Skeletal muscle cell (primary cell): ENCODE measurements at regions not wholly inside any gene's neighbourhood (a gene's known extent, or its start where the extent isn't known, plus 50 kb on each side); places are given as distances from the start of the nearest gene placed in this dataset.

Source experiments
- DNase-seq: peaks from one replicate; pipeline ENCODE4 v3.0.0-alpha.2; 2010; ENCODE audit warnings: low read depth
- H3K4me3 ChIP-seq: 2 replicates; pipeline ENCODE4 v1.5.1; 2011; ENCODE audit warnings: low read depth, mild to moderate bottlenecking, control low read depth, low read length, moderate library complexity

- no peak for DNase-seq
- no peak overlapping the region for H3K4me3 ChIP-seq
Measured at GRCh38 chr7:110105840-110106239, 985.1 kb upstream of the LRRN3 start.

DNA sequence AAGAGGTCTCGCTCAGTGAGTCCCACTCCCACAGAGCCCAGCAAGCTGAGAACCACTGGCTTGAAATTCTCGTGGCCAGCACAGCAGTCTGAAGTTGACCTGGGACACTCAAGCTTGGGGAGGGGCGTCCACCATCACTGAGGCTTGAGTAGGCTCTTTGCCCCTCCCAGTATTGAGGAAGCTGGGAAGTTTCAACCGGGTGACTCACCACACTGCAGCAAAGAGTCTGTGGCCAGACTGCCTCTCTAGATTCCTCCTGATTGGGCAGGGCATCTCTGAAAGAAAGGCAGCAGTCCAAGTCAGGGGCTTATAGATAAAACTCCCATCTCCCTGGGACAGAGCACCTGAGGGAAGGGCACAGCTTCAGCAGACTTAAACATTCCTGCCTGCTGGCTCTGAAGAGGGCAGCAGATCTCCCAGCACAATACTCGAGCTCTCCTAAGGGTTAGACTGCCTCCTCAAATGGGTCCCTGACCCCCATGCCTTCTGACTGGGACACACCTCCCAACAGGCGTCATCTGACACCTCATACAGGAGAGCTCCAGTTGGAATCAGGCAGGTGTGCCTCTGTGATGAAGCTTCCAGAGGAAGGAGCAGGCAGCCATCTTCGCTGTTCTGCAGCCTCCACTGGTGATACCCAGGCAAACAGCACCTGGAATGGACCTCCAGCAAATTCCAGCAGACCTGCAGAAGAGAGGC, 970.9 kb upstream of the LRRN3 start:
- no peak for DNase-seq
- no peak overlapping the region for H3K4me3 ChIP-seq

DNA sequence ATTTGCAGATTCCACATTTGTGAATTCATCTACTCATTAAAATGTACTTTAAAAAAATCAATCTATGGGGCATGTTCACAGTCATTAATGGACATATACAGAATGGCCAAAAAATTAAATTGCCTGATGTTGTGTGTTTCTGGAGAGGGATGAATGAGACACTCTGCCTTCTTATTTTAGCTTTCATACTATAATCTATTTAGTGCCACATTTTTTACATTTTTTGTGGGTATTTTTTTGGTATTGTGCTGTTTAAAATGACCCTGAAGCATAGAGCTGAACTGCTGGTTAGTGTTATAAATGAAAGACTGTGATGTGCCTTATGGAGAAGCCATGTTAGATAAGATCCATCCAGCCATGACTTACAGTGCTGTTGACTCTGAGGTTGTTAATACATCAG, 961.8 kb upstream of the LRRN3 start:
- DNase-seq = no peak
- H3K4me3 ChIP-seq = no peak overlapping the region

- no peak for DNase-seq
- H3K4me3 ChIP-seq = no peak overlapping the region
Measured at GRCh38 chr7:110130669-110131068, 960.3 kb upstream of the LRRN3 start.

- DNase-seq = no peak
- H3K4me3 ChIP-seq = no peak overlapping the region
Measured at GRCh38 chr7:110131344-110131743, 959.6 kb upstream of the LRRN3 start.

DNA sequence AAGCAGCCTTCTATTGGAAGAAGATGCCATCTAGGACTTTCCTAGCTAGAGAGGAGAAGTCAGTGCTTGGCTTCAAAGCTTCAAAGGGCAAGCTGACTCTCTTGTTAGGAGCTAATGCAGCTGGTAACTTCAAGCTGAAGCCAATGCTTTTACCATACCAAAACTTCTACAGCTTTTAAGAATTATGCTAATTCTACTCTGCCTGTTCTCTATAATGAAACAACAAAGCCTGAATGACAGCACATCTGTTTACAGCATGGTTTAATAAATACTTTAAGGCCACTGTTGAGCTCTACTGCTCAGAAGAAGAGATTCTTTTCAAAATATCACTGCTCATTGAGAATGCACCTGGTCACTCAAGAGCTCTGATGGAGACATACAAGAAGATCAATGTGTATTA, 951.9 kb upstream of the LRRN3 start:
- no peak overlapping the region for H3K4me3 ChIP-seq
- DNase-seq = no peak

DNA sequence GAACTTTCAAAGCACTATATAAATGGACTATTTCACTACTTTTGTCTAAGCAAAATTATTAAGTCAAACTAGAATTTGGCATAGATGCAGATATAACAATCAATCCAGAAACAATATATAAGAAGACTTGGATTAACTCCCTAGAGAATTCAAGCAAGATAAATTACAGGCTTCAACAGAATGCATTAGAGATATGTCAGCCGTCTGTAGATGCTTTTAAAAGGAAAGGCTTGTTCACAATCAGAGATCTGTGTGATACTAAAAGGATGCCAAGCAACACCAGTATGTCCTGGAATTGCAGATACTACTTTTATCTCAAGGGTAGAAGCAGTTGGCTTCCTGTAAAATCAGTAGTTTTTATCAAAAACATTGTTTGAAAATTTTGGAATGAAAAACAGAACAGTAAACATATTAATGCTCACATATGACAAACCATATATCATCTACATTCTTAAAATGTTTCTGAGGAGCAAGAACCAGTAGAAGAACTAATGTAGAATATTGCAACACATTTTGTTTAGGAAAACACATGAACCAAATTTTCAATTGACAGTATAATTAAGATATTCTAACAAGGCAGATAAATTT, 947.9 kb upstream of the LRRN3 start:
- no peak for DNase-seq
- no peak overlapping the region for H3K4me3 ChIP-seq

GRCh38 chr7:110144599-110144998, 946.3 kb upstream of the LRRN3 start:
- no peak for DNase-seq
- H3K4me3 ChIP-seq = no peak overlapping the region

DNA sequence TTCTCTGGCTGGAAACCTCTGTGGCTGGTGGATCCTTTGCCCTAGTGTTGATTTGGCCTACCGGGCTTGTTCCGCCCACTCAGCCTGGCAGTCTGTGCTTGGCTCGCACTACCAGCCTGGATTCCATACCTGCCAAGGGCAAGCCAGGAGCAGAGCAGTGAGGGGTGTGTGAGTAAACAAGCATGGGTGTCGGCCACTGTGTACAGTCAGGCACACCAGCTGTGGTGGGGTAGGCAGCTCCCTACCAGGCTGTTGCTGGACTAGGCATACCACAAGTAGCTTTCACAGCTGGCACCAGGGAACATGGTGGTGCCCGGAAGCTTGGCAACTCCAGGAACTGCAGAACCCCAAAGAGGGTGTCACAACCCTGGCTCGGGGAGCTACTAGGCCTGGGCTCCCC, 942.9 kb upstream of the LRRN3 start:
- H3K4me3 ChIP-seq = no peak overlapping the region
- no peak for DNase-seq

DNA sequence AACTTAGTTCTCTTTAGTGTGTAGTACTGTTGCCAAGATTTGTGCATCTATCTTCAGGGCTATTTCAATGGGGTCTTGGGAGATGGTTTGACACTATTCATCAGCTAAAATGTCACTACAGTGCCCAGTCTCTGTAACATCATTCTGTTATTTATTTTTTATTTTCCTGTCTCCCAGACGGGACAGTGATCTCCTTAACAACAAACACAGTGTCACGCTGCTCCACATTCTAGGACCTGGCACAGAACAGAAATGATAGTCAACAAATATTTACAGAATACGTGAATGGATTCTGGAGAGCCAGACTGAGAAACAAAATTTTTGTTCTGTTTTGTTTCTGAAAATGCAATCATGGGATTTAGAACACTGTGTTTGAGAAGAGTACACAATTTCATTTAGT, 937.7 kb upstream of the LRRN3 start:
- no peak for DNase-seq
- no peak overlapping the region for H3K4me3 ChIP-seq

DNA sequence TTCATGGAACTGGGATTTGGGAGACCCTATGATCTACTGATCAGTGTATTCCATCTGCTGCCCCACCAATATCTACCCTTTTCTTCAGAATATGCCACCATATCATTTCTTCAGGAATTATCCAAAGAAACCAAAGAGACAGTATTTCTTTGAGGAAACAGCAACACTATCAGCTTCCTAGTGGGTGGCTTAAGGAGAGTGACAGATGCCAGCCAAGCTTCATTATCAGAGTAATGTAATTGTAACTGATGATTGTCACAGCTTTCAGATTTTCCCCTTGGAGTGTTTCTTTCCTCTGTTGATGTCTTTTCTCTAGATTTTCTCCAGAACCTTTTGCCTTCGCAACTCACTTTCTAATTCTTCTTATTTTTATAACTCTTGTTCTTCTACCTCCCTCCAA, 934.4 kb upstream of the LRRN3 start:
- no peak for DNase-seq
- no peak overlapping the region for H3K4me3 ChIP-seq

- no peak for DNase-seq
- no peak overlapping the region for H3K4me3 ChIP-seq
Measured at GRCh38 chr7:110157631-110158362, 933.1 kb upstream of the LRRN3 start.

GRCh38 chr7:110168010-110168409, 922.9 kb upstream of the LRRN3 start:
- no peak for DNase-seq
- no peak overlapping the region for H3K4me3 ChIP-seq

DNA sequence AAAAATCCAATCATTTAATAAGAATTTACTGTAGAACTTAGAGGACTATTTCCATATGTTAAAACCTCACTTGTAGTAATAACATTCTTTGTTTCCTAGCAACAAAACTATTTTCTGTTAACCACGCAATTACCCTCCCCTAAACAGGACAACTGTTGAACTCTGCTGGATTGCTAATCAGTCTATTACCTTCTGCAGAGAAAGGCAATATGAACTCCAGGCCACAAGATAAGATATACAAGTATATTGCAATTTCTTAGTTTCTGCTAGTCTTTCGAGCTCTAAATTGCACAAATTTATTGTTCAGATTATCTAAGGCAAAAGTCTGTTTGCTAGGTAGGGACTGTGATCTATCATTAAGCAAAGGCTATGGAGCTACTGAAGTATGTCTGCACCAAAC, 920.1 kb upstream of the LRRN3 start:
- no peak for DNase-seq
- no peak overlapping the region for H3K4me3 ChIP-seq

DNA sequence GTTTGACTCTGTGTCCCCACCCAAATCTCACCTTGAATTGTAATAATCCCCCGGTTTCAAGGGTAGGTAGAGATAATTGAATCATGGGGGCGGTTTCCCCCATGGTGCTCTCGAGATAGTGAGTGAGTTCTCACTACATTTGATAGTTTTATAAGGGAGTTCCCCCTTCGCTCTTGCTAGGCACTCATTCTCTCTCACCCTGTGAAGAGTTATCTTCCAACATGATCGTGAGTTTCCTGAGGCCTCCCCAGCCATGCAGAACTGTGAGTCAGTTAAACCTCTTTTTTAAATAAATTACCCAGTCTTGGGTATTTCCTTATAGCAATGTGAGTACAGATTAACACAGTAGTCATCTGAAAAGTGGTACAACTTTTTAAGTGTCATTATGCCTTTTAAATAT, 913.5 kb upstream of the LRRN3 start:
- DNase-seq = no peak
- no peak overlapping the region for H3K4me3 ChIP-seq

GRCh38 chr7:110179037-110179436, 911.9 kb upstream of the LRRN3 start:
- DNase-seq = no peak
- H3K4me3 ChIP-seq = no peak overlapping the region

- H3K4me3 ChIP-seq = no peak overlapping the region
- no peak for DNase-seq
Measured at GRCh38 chr7:110181768-110182167, 909.2 kb upstream of the LRRN3 start.

GRCh38 chr7:110186334-110186733, 904.6 kb upstream of the LRRN3 start:
- no peak overlapping the region for H3K4me3 ChIP-seq
- no peak for DNase-seq

GRCh38 chr7:110187877-110188554, 902.9 kb upstream of the LRRN3 start:
- no peak overlapping the region for H3K4me3 ChIP-seq
- DNase-seq = no peak

- no peak overlapping the region for H3K4me3 ChIP-seq
- no peak for DNase-seq
Measured at GRCh38 chr7:110204527-110204926, 886.4 kb upstream of the LRRN3 start.
